Stomach smooth muscle (tissue), 2 donors: ENCODE measurements at regions not wholly inside any gene's neighbourhood (a gene's known extent, or its start where the extent isn't known, plus 50 kb on each side); places are given as distances from the start of the nearest gene placed in this dataset.

Source experiments
- H3K27ac ChIP-seq: one replicate; pipeline ENCODE4 v1.7.0; 2013; ENCODE audit warnings: mild to moderate bottlenecking, low read length, inconsistent platforms
- H3K27me3 ChIP-seq, 2 donors: one replicate each; pipeline ENCODE4 v1.7.0; 2013; ENCODE audit warnings: low read length in 2 of 2; ENCODE audit not compliant: insufficient read depth in 2 of 2, control insufficient read depth in 1 of 2
- H3K36me3 ChIP-seq, 2 donors: one replicate each; pipeline ENCODE4 v1.7.0; 2013; ENCODE audit warnings: low read length in 2 of 2; ENCODE audit not compliant: control insufficient read depth in 2 of 2, insufficient read depth in 2 of 2
- H3K4me1 ChIP-seq: one replicate; pipeline ENCODE4 v1.7.0; 2013; ENCODE audit warnings: low read length; ENCODE audit not compliant: control insufficient read depth, insufficient read depth
- H3K4me3 ChIP-seq, 2 donors: one replicate each; pipeline ENCODE4 v1.7.0; 2013; ENCODE audit warnings: low read length in 2 of 2
- H3K9ac ChIP-seq, 2 donors: one replicate each; pipeline ENCODE4 v1.7.0; 2013; ENCODE audit warnings: low read length in 2 of 2, mild to moderate bottlenecking in 1 of 2
- H3K9me3 ChIP-seq, 2 donors: one replicate each; pipeline ENCODE4 v1.7.0; 2013; ENCODE audit warnings: low read length in 2 of 2; ENCODE audit not compliant: control insufficient read depth in 2 of 2
- donor health status: healthy.
- donor health status: Pancreatic carcinoma.

DNA sequence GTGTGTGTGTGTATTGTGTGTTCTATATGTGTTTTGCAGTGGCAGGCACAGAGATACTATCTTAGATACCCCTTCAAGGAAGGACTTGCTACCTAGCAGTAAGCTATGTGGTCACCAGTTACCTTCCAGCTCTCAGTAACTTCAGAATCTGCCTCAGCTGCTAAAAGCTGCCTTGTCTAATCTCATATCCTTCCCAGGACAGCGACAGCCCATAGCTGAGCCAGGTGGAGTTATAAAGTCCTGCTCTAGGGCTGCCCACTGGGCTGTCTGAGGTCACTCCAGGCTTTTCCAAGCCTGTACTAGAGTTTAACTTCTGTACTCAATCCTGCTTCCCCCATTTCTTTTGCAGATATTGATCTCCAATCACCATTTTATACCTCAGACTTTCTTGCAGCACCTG lies 942.6 kb downstream of the GALC start:
- Histone ChIP-seq H3K4me3 (no peak overlapping the region), H3K27me3 (no peaks in the 10 kb centered on the region), H3K4me1 (no peaks in the 10 kb centered on the region), H3K36me3 (no peaks in the 10 kb centered on the region), H3K9me3 (no peaks in the 10 kb centered on the region), H3K27ac (no peak overlapping the region), H3K9ac (no peak overlapping the region)

GRCh38 chr14:87049950-87050349 lies 943.0 kb downstream of the GALC start:
- Histone ChIP-seq H3K9me3 (no peaks in the 10 kb centered on the region), H3K36me3 (no peaks in the 10 kb centered on the region), H3K27me3 (no peaks in the 10 kb centered on the region), H3K9ac (no peak overlapping the region), H3K4me3 (no peak overlapping the region), H3K27ac (no peak overlapping the region), H3K4me1 (no peaks in the 10 kb centered on the region)

DNA sequence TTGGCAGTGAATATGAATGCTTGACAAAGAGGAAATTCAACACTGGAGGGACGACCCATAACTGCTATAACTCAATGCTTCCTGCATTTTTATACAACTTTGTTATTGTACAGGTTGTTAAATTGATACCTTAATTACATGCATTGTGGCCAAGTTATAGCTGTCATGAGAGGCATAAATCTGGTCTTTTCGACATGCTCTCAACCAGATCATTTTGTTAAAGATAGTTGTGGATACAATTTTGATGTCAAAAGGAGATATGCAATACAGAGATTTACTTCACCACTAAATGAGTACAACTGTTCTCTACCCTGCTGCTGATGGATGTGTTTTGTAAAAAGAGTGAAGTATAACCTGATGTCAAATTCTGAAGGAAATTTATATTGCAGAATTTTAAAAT lies 946.0 kb downstream of the GALC start:
- Histone ChIP-seq H3K9ac (no peak overlapping the region), H3K27me3 (no peaks in the 10 kb centered on the region), H3K27ac (no peak overlapping the region), H3K36me3 (no peaks in the 10 kb centered on the region), H3K4me1 (no peaks in the 10 kb centered on the region), H3K9me3 (no peaks in the 10 kb centered on the region), H3K4me3 (no peak overlapping the region)

DNA sequence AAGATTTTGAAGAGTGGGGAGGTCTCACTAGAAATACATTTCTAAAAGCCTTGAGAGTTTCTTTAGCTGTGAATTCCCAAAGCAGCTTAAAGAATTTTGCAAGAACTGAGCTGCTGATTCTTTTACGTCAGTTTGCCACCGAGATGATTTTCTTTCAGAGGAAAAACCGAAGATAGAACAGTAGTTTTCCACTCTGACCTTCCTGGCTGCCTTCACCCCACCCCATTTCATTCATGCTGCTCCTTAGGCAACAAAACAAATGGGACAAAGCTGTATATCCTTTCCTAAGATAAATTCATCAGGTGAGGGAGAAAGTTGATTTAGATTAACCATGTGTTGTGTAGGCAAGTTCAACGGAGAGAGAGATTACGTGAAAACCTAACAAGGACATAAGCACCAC lies 947.0 kb downstream of the GALC start:
- Histone ChIP-seq H3K27ac (no peak overlapping the region), H3K9ac (no peak overlapping the region), H3K4me3 (no peak overlapping the region), H3K4me1 (no peaks in the 10 kb centered on the region), H3K36me3 (no peaks in the 10 kb centered on the region), H3K9me3 (no peaks in the 10 kb centered on the region), H3K27me3 (no peaks in the 10 kb centered on the region)

DNA sequence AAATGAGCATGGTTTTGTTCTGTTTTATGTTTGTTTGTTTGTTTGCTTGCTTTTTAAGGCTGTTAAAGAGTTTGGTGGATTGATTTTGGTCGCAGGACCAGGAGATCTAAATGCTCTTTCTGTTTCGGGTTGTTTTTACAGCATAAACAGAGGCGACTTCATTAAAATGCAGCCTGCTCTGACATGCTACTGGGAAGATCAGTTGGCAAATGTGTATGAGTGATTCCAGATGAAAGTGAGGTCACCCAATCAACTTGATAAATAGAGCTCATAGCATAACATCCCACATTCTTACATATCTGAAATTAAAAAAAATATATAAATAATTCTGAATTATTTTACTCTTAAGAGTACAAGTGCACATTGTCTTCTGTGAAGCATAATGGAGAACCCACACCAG lies 947.7 kb downstream of the GALC start:
- Histone ChIP-seq H3K27ac (no peak overlapping the region), H3K9ac (no peak overlapping the region), H3K4me1 (no peaks in the 10 kb centered on the region), H3K9me3 (no peaks in the 10 kb centered on the region), H3K27me3 (no peaks in the 10 kb centered on the region), H3K36me3 (no peaks in the 10 kb centered on the region), H3K4me3 (no peak overlapping the region)

DNA sequence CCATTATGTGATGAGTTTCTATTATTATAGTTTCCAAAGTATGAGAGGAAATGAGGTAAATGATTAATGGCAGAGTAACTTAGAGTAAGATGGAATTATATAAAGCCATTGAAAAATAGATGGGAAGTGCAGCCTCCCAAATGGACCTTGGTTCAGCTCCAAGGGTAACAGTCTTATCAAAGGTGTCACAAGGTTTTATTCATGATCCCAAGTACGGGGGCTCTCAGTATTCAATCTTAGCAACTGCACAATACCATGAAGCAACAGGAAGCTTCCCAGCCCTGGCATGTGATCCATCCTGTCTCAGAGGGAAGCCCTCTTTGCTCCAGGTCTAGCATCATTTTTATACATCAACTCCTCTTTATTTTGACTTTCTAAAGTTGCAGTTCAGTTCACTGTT lies 948.2 kb downstream of the GALC start:
- Histone ChIP-seq H3K4me1 (no peaks in the 10 kb centered on the region), H3K4me3 (no peak overlapping the region), H3K9me3 (no peaks in the 10 kb centered on the region), H3K36me3 (no peaks in the 10 kb centered on the region), H3K27ac (no peak overlapping the region), H3K9ac (no peak overlapping the region), H3K27me3 (no peaks in the 10 kb centered on the region)

- H3K27ac ChIP-seq = no peak overlapping the region
- no peak overlapping the region for H3K9ac ChIP-seq
- no peaks in the 10 kb centered on the region for H3K9me3 ChIP-seq
- H3K27me3 ChIP-seq = no peaks in the 10 kb centered on the region
- no peaks in the 10 kb centered on the region for H3K4me1 ChIP-seq
- no peak overlapping the region for H3K4me3 ChIP-seq
- H3K36me3 ChIP-seq = no peaks in the 10 kb centered on the region
These were observed 949.2 kb downstream of the GALC start for GRCh38 chr14:87043667-87044200.

- no peaks in the 10 kb centered on the region for H3K9me3 ChIP-seq
- no peaks in the 10 kb centered on the region for H3K4me1 ChIP-seq
- no peaks in the 10 kb centered on the region for H3K36me3 ChIP-seq
- no peaks in the 10 kb centered on the region for H3K27me3 ChIP-seq
- no peak overlapping the region for H3K27ac ChIP-seq
- H3K9ac ChIP-seq = no peak overlapping the region
- H3K4me3 ChIP-seq = no peak overlapping the region
These were observed 950.6 kb downstream of the GALC start for GRCh38 chr14:87042354-87042753.

DNA sequence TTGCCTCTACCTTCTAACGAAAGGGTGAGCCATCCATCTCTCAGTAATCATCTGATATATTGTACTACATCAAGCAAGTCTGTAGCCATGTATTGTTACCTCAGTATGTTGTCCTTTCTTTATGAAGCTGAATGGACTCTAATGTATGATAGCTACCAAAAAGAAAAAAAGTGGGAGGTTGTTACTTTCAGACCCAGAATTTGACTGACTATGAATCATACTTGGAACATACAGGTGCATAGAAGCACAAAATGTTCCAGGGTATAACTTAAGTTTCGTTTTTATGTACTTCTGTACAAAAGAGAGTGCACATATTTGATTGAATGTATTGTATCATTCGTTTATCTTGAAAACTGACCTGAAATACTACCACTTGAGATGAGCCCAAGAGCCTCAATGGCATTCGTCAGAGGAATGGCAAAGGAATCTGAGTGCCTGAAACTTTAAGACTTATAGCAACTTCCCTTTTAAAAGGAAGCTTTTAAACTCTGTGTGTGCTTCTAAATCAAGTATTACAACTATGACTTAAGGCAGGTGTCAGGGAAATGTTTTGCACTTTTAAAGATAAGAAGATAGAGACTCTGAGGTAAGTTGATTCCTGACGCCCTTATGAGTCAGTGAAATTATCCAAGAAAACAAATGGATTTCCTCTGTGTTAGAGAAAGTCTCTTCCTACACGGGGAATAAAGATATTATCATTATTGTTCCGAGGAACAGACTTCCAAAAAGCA lies 951.5 kb downstream of the GALC start:
- H3K9ac ChIP-seq = no peak overlapping the region

GRCh38 chr14:87034680-87035079 lies 958.3 kb downstream of the GALC start:
- no peaks in the 10 kb centered on the region for H3K9me3 ChIP-seq
- no peak overlapping the region for H3K27ac ChIP-seq
- H3K36me3 ChIP-seq = no peaks in the 10 kb centered on the region
- H3K4me1 ChIP-seq = no peaks in the 10 kb centered on the region
- no peaks in the 10 kb centered on the region for H3K27me3 ChIP-seq
- H3K9ac ChIP-seq = no peak overlapping the region
- H3K4me3 ChIP-seq = no peak overlapping the region

More for the DNA sequence above, 951.5 kb downstream of the GALC start:
- Histone ChIP-seq H3K4me1 (no peaks in the 10 kb centered on the region), H3K4me3 (no peak overlapping the region), H3K36me3 (no peaks in the 10 kb centered on the region), H3K27me3 (no peaks in the 10 kb centered on the region), H3K27ac (no peak overlapping the region), H3K9me3 (no peaks in the 10 kb centered on the region)

DNA sequence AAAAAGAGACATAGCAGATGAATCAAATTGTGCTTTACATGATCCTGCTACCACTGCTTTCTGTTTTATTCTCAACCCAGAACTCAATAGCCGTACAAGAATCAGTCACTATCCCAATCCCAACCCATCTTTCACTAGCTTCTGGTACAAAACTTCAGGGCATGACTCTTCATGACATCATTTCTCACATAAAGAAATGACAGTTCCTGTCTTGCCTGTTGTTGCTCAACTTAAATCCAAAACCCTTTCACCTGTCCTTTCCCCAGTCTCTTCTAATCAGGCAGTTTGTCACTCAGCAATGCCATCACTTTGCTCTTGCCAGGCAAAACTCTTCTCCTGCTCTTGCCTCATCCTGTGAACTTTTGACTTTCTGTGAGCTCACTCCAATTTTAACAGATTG lies 962.8 kb downstream of the GALC start:
- H3K36me3 ChIP-seq = no peaks in the 10 kb centered on the region
- H3K27me3 ChIP-seq = no peaks in the 10 kb centered on the region
- no peak overlapping the region for H3K27ac ChIP-seq
- no peak overlapping the region for H3K4me3 ChIP-seq
- no peaks in the 10 kb centered on the region for H3K4me1 ChIP-seq
- H3K9ac ChIP-seq = no peak overlapping the region
- no peaks in the 10 kb centered on the region for H3K9me3 ChIP-seq
